HL-60 (cell line): ENCODE measurements at regions not wholly inside any gene's neighbourhood (a gene's known extent, or its start where the extent isn't known, plus 50 kb on each side); places are given as distances from the start of the nearest gene placed in this dataset.

Source experiments
- DNase-seq, 2 experiments: peaks; one replicate each; pipeline ENCODE4 v3.0.0-alpha.2; 2010 to 2020; ENCODE audit warnings: low read depth in 1 of 2, low spot score in 1 of 2
- H3K27ac ChIP-seq: fragments of 250-450 bp; sonication (Bioruptor Pico); replicated peaks from 2 replicates; pipeline ENCODE4 v1.5.1; 2020; ENCODE audit warnings: mild to moderate bottlenecking, moderate library complexity
- H3K27me3 ChIP-seq: fragments of 250-450 bp; sonication (Bioruptor Pico); 2 replicates; pipeline ENCODE4 v1.5.1; 2021; ENCODE audit warnings: mild to moderate bottlenecking, moderate library complexity; ENCODE audit not compliant: insufficient read depth, poor library complexity, severe bottlenecking
- H3K4me3 ChIP-seq: replicated peaks from 2 replicates; pipeline ENCODE4 v1.5.1; 2011; ENCODE audit warnings: mild to moderate bottlenecking, control low read depth, low read length; ENCODE audit not compliant: insufficient read depth
- GABPA ChIP-seq: IDR thresholded peaks from 2 replicates; pipeline ENCODE4 v1.6.1; 2012; ENCODE audit warnings: low read depth
- POLR2AphosphoS5 ChIP-seq: IDR thresholded peaks from 2 replicates; pipeline ENCODE4 v1.6.1; 2012; ENCODE audit warnings: low read depth
- REST ChIP-seq: IDR thresholded peaks from 2 replicates; pipeline ENCODE4 v1.6.1; 2012; ENCODE audit warnings: low read depth; ENCODE audit not compliant: insufficient replicate concordance
- SPI1 ChIP-seq: IDR thresholded peaks from 2 replicates; pipeline ENCODE4 v1.6.1; 2012; ENCODE audit warnings: low read depth, mild to moderate bottlenecking, borderline replicate concordance
- TF ChIP-seq, protein P1 (sequence below): IDR thresholded peaks from one replicate; pipeline ENCODE4 v1.5.1; 2011; ENCODE audit warnings: low read length, control low read depth, inconsistent platforms; ENCODE audit not compliant: insufficient read depth

- no peaks in the 10 kb centered on the region for H3K27me3 ChIP-seq
- no peak for TF ChIP-seq GABPA
- TF ChIP-seq REST, result no peak
- TF ChIP-seq POLR2AphosphoS5, result no peak
- TF ChIP-seq SPI1, result no peak
- TF ChIP-seq, protein P1, sequence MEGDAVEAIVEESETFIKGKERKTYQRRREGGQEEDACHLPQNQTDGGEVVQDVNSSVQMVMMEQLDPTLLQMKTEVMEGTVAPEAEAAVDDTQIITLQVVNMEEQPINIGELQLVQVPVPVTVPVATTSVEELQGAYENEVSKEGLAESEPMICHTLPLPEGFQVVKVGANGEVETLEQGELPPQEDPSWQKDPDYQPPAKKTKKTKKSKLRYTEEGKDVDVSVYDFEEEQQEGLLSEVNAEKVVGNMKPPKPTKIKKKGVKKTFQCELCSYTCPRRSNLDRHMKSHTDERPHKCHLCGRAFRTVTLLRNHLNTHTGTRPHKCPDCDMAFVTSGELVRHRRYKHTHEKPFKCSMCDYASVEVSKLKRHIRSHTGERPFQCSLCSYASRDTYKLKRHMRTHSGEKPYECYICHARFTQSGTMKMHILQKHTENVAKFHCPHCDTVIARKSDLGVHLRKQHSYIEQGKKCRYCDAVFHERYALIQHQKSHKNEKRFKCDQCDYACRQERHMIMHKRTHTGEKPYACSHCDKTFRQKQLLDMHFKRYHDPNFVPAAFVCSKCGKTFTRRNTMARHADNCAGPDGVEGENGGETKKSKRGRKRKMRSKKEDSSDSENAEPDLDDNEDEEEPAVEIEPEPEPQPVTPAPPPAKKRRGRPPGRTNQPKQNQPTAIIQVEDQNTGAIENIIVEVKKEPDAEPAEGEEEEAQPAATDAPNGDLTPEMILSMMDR, result no peak
- H3K27ac ChIP-seq, result no peak overlapping the region
- no peak for DNase-seq
- H3K4me3 ChIP-seq, result no peak overlapping the region
These were observed 150.4 kb upstream of the SMIM30 start for GRCh38 chr7:113268757-113269156.

- H3K27me3 ChIP-seq, result no peaks in the 10 kb centered on the region
- peak in 1 of 2 experiments; percentile 7 for DNase-seq
- H3K27ac ChIP-seq, result no peak overlapping the region
- H3K4me3 ChIP-seq, result no peak overlapping the region
- TF ChIP-seq SPI1 (no peak), POLR2AphosphoS5 (no peak), GABPA (no peak), REST (no peak)
- TF ChIP-seq, protein P1, result no peak
These were observed 149.5 kb upstream of the SMIM30 start for GRCh38 chr7:113267885-113268284.

GRCh38 chr7:113267271-113267670, 148.9 kb upstream of the SMIM30 start:
- no peak overlapping the region for H3K4me3 ChIP-seq
- no peaks in the 10 kb centered on the region for H3K27me3 ChIP-seq
- DNase-seq, result no peak
- H3K27ac ChIP-seq, result no peak overlapping the region
- TF ChIP-seq SPI1, result no peak
- TF ChIP-seq POLR2AphosphoS5, result no peak
- TF ChIP-seq, protein P1, result no peak
- no peak for TF ChIP-seq GABPA
- TF ChIP-seq REST, result no peak
